GM12878 (cell line): ENCODE measurements at regions not wholly inside any gene's neighbourhood (a gene's known extent, or its start where the extent isn't known, plus 50 kb on each side); places are given as distances from the start of the nearest gene placed in this dataset.

ENCODE experiments used
- ATAC-seq: fragments of 200-7000 bp; cut with Tn5 transposase; 3 replicates; pipeline ENCODE4 v1.9.1; 2020; ENCODE audit warnings: mild to moderate bottlenecking, moderate library complexity
- BruUV-seq: library from RNA; stranded (reverse); fragments of 400-500 nt; replicated peaks from 2 replicates; lab custom pipeline; 2021; lab: Mats Ljungman, UMichigan
- CTCF ChIA-PET: fragments of 300-600 bp; sonication (Branson Sonifier 250); formaldehyde crosslinking; extraction: SDS; loops from one replicate; lab custom pipeline; 2021; ENCODE audit warnings: inconsistent platforms; lab: Yijun Ruan, JAX
- POLR2A ChIA-PET: fragments of 350-600 bp; formaldehyde crosslinking; extraction: SDS; loops from one replicate; lab custom pipeline; 2021; ENCODE audit warnings: inconsistent platforms; lab: Charles Lee
- RAD21 ChIA-PET: fragments of 300-600 bp; sonication (Branson Sonifier 250); formaldehyde crosslinking; loops from one replicate; lab custom pipeline; 2023; ENCODE audit warnings: antibody characterized with exemption; ENCODE audit not compliant: unreplicated experiment; lab: Charles Lee
- SMC1A ChIA-PET: fragments of 300-600 bp; sonication (Branson Sonifier 250); formaldehyde crosslinking; loops from one replicate; lab custom pipeline; 2023; ENCODE audit not compliant: unreplicated experiment, uncharacterized antibody; lab: Charles Lee
- DNase-seq: peaks from one replicate; pipeline ENCODE4 v3.0.0-alpha.2; 2011; ENCODE audit warnings: low read depth, low spot score
- FAIRE-seq: peaks from 3 replicates; lab custom pipeline; 2011; peaks lifted over from hg19 to GRCh38; lab: Jason Lieb, UNC
- H2AFZ ChIP-seq: 2 replicates; pipeline ENCODE4 v1.6.0; 2011; ENCODE audit warnings: low read depth, low read length, control low read depth; ENCODE audit not compliant: control insufficient read depth
- H3K27ac ChIP-seq: 2 replicates; pipeline ENCODE4 v1.5.1; 2011; ENCODE audit warnings: control low read depth; ENCODE audit not compliant: control insufficient read depth, insufficient read depth
- H3K27me3 ChIP-seq, 2 experiments: replicated peaks in 1 of 2; 2 replicates each; pipeline versions ENCODE4 v1.6.0 to v1.6.1; 2011; ENCODE audit warnings: low read length in 1 of 2; ENCODE audit not compliant: control insufficient read depth in 2 of 2, insufficient read depth in 2 of 2
- H3K36me3 ChIP-seq, 2 experiments: 2 replicates each; pipeline ENCODE4 v1.5.1; 2011; ENCODE audit warnings: low read length in 1 of 2; ENCODE audit not compliant: control insufficient read depth in 2 of 2, insufficient read depth in 2 of 2
- H3K4me1 ChIP-seq: 2 replicates; pipeline ENCODE4 v1.6.1; 2011; ENCODE audit warnings: mild to moderate bottlenecking, low read length, moderate library complexity, mixed read lengths; ENCODE audit not compliant: control insufficient read depth, insufficient read depth
- H3K4me2 ChIP-seq: 2 replicates; pipeline ENCODE4 v1.6.0; 2011; ENCODE audit warnings: control low read depth; ENCODE audit not compliant: control insufficient read depth, insufficient read depth
- H3K4me3 ChIP-seq: fragments of 200-600 bp; sonication (generic); 2 replicates; pipeline ENCODE4 v1.5.1; 2016
- H3K79me2 ChIP-seq: 2 replicates; pipeline ENCODE4 v1.6.0; 2011; ENCODE audit warnings: low read length; ENCODE audit not compliant: control insufficient read depth, insufficient read depth
- H3K9ac ChIP-seq: 2 replicates; pipeline ENCODE4 v1.8.0; 2011; ENCODE audit warnings: low read length, control low read depth, mixed read lengths; ENCODE audit not compliant: control insufficient read depth, insufficient read depth
- H3K9me3 ChIP-seq: replicated peaks from 3 replicates; pipeline ENCODE4 v1.5.1; 2011; ENCODE audit warnings: mild to moderate bottlenecking, low read length; ENCODE audit not compliant: control insufficient read depth, insufficient read depth
- H4K20me1 ChIP-seq: 2 replicates; pipeline ENCODE4 v1.6.0; 2011; ENCODE audit not compliant: control insufficient read depth, insufficient read depth
- CBX3 ChIP-seq: fragments of 200-600 bp; sonication (generic); IDR thresholded peaks from 2 replicates; pipeline ENCODE4 v1.6.1; 2016; ENCODE audit warnings: low read depth, borderline replicate concordance
- CHD4 ChIP-seq: fragments of 200-600 bp; sonication (generic); IDR thresholded peaks from 2 replicates; pipeline ENCODE4 v1.6.1; 2016; ENCODE audit warnings: mild to moderate bottlenecking
- ESRRA ChIP-seq: IDR thresholded peaks from 2 replicates; pipeline ENCODE4 v1.6.1; 2012; ENCODE audit warnings: mild to moderate bottlenecking, low read length, improper control_type of control experiment
- FOS ChIP-seq: IDR thresholded peaks from 3 replicates; pipeline ENCODE4 v1.6.1; 2011; ENCODE audit warnings: borderline replicate concordance; ENCODE audit not compliant: insufficient read length; ENCODE audit errors: extremely low read depth
- FOXK2 ChIP-seq: fragments of 450-650 bp; IDR thresholded peaks from 2 replicates; pipeline ENCODE4 v1.6.1; 2017; ENCODE audit warnings: mild to moderate bottlenecking, moderate library complexity
- MEF2B ChIP-seq: fragments of 450-650 bp; IDR thresholded peaks from 2 replicates; pipeline ENCODE4 v1.6.1; 2018; ENCODE audit warnings: mild to moderate bottlenecking, moderate library complexity; ENCODE audit not compliant: partially characterized antibody, poor library complexity, severe bottlenecking
- MTA3 ChIP-seq: IDR thresholded peaks from 2 replicates; pipeline ENCODE4 v1.6.1; 2012; ENCODE audit warnings: low read length, inconsistent platforms, borderline replicate concordance
- MYC ChIP-seq: IDR thresholded peaks from 2 replicates; pipeline ENCODE4 v1.6.1; 2011; ENCODE audit warnings: mild to moderate bottlenecking, low read length, moderate library complexity, inconsistent platforms; ENCODE audit not compliant: insufficient read depth, insufficient replicate concordance, insufficient read length, severe bottlenecking
- NFXL1 ChIP-seq: fragments of 450-650 bp; IDR thresholded peaks from 2 replicates; pipeline ENCODE4 v1.6.1; 2017; ENCODE audit warnings: antibody characterized with exemption, mild to moderate bottlenecking, borderline replicate concordance
- PML ChIP-seq: IDR thresholded peaks from 2 replicates; pipeline ENCODE4 v1.6.1; 2012; ENCODE audit warnings: low read length, inconsistent platforms
- POU2F2 ChIP-seq: IDR thresholded peaks from 3 replicates; pipeline ENCODE4 v1.6.1; 2011; ENCODE audit warnings: low read depth, mild to moderate bottlenecking, low read length, borderline replicate concordance
- SRF ChIP-seq, 2 experiments: IDR thresholded peaks; 2 replicates each; pipeline ENCODE4 v1.6.1; 2011; ENCODE audit warnings: low read depth in 2 of 2, low read length in 2 of 2, mild to moderate bottlenecking in 1 of 2, moderate library complexity in 1 of 2
- TCF7 ChIP-seq: IDR thresholded peaks from 2 replicates; pipeline ENCODE4 v1.6.1; 2014; ENCODE audit warnings: antibody characterized with exemption, borderline replicate concordance
- YY1 ChIP-seq: IDR thresholded peaks from 2 replicates; pipeline ENCODE4 v1.6.1; 2011; ENCODE audit warnings: low read depth, mild to moderate bottlenecking, low read length
- ZNF217 ChIP-seq: fragments of 450-650 bp; IDR thresholded peaks from 2 replicates; pipeline ENCODE4 v1.6.1; 2017; ENCODE audit warnings: antibody characterized with exemption, mild to moderate bottlenecking
- ZNF24 ChIP-seq: fragments of 450-650 bp; IDR thresholded peaks from 2 replicates; pipeline ENCODE4 v1.6.1; 2017; ENCODE audit warnings: antibody characterized with exemption, mild to moderate bottlenecking
- ZNF622 ChIP-seq: fragments of 450-650 bp; IDR thresholded peaks from 2 replicates; pipeline ENCODE4 v1.6.1; 2017; ENCODE audit warnings: mild to moderate bottlenecking, inconsistent platforms
- whole genome bisulfite sequencing: methylation state at CpG from one replicate; pipeline ENCODE4 v1.1.6; 2016; ENCODE audit warnings: low lambda C conversion rate; ENCODE audit not compliant: insufficient replicate concordance, insufficient coverage; ENCODE audit errors: missing lambda C conversion rate; 5-methylcytosine and 5-hydroxymethylcytosine counted together
- in situ Hi-C: fragments of 300-500 bp; cut with MboI; formaldehyde crosslinking; loops from 9 replicates; pipeline ENCODE4 v1.14.3; 2018; ENCODE audit warnings: mixed read lengths
- intact Hi-C: fragments of 100-400 bp; cut with micrococcal nuclease; formaldehyde crosslinking; loops from one replicate; pipeline ENCODE4 v1.14.2; 2022; ENCODE audit not compliant: unreplicated experiment
- TF ChIP-seq, protein P1 (sequence below): IDR thresholded peaks from 2 replicates; pipeline ENCODE4 v1.6.1; 2012; ENCODE audit warnings: improper control_type of control experiment, low read depth, low read length; ENCODE audit not compliant: insufficient replicate concordance
- TF ChIP-seq, protein P2 (sequence below): fragments of 450-650 bp; IDR thresholded peaks from 2 replicates; pipeline ENCODE4 v1.6.1; 2017; ENCODE audit warnings: antibody characterized with exemption, mild to moderate bottlenecking, moderate library complexity

DNA sequence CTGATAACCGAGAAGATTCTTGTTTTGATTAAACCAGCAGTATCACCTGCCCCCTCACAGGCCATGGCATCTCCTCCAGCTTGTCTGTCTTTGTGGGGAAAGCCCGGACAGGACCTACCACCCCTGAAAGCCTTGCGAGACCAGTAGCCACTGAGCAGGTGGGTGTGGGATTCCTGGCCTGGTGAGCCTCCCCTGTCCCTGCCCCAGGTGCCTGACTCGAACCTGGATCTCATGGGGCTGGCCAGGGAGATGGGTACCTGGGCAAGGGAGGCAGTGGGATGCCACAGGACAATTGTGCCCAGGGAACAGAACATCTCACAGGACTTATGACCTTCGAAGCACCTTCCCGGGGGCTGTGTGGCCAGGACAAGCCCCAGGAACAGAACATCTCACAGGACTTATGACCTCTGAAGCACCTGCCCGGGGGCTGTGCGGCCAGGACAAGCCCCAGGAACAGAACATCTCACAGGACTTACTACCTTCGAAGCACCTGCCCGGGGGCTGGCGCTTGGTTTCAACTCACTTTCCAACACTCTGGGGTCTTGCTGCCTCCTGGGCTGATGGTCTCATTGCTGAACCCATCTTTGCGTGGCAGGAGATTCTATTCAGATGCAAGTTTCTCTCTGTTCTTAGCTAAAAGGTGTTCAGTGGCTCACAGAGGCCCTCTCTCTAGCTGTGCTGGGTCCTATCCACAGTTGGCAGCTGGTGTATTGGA, 854.5 kb downstream of the BRD1 start:
- no peaks in the 10 kb centered on the region for H3K27me3 ChIP-seq
- no peaks in the 10 kb centered on the region for H3K79me2 ChIP-seq
- SMC1A ChIA-PET: no interaction called here
- H4K20me1 ChIP-seq: no peaks in the 10 kb centered on the region
- intact Hi-C loops: no loop called here
- H3K4me3 ChIP-seq: no peak overlapping the region
- no peaks in the 10 kb centered on the region for H3K36me3 ChIP-seq
- BruUV-seq: no TSS peak
- RAD21 ChIA-PET: no interaction called here
- no peak overlapping the region for H2AFZ ChIP-seq
- FAIRE-seq: no peak
- no peak overlapping the region for H3K9ac ChIP-seq
- H3K9me3 ChIP-seq: no peaks in the 10 kb centered on the region; the same call in 2 of the 3 replicates
- no peak for DNase-seq
- no peak overlapping the region for H3K4me2 ChIP-seq
- no peak for ATAC-seq
- CTCF ChIA-PET: no interaction called here
- POLR2A ChIA-PET: no interaction called here
- in situ Hi-C loops: no loop called here
- 15% methylated on average over 12 of the region's 12 CpGs for WGBS
- H3K27ac ChIP-seq: no peak overlapping the region
- H3K4me1 ChIP-seq: no peaks in the 10 kb centered on the region
- TF ChIP-seq ZNF622: no peak
- TF ChIP-seq FOXK2: no peak
- no peak for TF ChIP-seq SRF (IDR thresholded peaks at IDR 0.05; ENCODE audit: low read depth in 2 of 2, low read length in 2 of 2)
- TF ChIP-seq, protein P1, sequence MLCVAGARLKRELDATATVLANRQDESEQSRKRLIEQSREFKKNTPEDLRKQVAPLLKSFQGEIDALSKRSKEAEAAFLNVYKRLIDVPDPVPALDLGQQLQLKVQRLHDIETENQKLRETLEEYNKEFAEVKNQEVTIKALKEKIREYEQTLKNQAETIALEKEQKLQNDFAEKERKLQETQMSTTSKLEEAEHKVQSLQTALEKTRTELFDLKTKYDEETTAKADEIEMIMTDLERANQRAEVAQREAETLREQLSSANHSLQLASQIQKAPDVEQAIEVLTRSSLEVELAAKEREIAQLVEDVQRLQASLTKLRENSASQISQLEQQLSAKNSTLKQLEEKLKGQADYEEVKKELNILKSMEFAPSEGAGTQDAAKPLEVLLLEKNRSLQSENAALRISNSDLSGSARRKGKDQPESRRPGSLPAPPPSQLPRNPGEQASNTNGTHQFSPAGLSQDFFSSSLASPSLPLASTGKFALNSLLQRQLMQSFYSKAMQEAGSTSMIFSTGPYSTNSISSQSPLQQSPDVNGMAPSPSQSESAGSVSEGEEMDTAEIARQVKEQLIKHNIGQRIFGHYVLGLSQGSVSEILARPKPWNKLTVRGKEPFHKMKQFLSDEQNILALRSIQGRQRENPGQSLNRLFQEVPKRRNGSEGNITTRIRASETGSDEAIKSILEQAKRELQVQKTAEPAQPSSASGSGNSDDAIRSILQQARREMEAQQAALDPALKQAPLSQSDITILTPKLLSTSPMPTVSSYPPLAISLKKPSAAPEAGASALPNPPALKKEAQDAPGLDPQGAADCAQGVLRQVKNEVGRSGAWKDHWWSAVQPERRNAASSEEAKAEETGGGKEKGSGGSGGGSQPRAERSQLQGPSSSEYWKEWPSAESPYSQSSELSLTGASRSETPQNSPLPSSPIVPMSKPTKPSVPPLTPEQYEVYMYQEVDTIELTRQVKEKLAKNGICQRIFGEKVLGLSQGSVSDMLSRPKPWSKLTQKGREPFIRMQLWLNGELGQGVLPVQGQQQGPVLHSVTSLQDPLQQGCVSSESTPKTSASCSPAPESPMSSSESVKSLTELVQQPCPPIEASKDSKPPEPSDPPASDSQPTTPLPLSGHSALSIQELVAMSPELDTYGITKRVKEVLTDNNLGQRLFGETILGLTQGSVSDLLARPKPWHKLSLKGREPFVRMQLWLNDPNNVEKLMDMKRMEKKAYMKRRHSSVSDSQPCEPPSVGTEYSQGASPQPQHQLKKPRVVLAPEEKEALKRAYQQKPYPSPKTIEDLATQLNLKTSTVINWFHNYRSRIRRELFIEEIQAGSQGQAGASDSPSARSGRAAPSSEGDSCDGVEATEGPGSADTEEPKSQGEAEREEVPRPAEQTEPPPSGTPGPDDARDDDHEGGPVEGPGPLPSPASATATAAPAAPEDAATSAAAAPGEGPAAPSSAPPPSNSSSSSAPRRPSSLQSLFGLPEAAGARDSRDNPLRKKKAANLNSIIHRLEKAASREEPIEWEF: no peak
- no peak for TF ChIP-seq POU2F2
- no peak for TF ChIP-seq ESRRA
- TF ChIP-seq, protein P2, sequence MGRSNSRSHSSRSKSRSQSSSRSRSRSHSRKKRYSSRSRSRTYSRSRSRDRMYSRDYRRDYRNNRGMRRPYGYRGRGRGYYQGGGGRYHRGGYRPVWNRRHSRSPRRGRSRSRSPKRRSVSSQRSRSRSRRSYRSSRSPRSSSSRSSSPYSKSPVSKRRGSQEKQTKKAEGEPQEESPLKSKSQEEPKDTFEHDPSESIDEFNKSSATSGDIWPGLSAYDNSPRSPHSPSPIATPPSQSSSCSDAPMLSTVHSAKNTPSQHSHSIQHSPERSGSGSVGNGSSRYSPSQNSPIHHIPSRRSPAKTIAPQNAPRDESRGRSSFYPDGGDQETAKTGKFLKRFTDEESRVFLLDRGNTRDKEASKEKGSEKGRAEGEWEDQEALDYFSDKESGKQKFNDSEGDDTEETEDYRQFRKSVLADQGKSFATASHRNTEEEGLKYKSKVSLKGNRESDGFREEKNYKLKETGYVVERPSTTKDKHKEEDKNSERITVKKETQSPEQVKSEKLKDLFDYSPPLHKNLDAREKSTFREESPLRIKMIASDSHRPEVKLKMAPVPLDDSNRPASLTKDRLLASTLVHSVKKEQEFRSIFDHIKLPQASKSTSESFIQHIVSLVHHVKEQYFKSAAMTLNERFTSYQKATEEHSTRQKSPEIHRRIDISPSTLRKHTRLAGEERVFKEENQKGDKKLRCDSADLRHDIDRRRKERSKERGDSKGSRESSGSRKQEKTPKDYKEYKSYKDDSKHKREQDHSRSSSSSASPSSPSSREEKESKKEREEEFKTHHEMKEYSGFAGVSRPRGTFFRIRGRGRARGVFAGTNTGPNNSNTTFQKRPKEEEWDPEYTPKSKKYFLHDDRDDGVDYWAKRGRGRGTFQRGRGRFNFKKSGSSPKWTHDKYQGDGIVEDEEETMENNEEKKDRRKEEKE: no peak
- TF ChIP-seq MYC: no peak
- TF ChIP-seq MTA3: no peak
- no peak for TF ChIP-seq NFXL1
- no peak for TF ChIP-seq ZNF24
- TF ChIP-seq PML: no peak
- TF ChIP-seq ZNF217: no peak
- no peak for TF ChIP-seq MEF2B
- no peak for TF ChIP-seq TCF7
- TF ChIP-seq CHD4: no peak
- no peak for TF ChIP-seq CBX3
- no peak for TF ChIP-seq FOS
- no peak for TF ChIP-seq YY1
